NCI-H526 treated with DMSO at 0.1 percent for 48 hours (cell line): ENCODE measurements at regions not wholly inside any gene's neighbourhood (a gene's known extent, or its start where the extent isn't known, plus 50 kb on each side); places are given as distances from the start of the nearest gene placed in this dataset.

Source experiments
- DNase-seq: peaks from one replicate; lab custom pipeline; 2025; lab: John Stamatoyannopoulos, UW

- no peak for DNase-seq
Measured at GRCh38 chr14:84181072-84181471, 1348.9 kb upstream of the FLRT2 start.

GRCh38 chr14:84195514-84195913 lies 1334.4 kb upstream of the FLRT2 start:
- no peak for DNase-seq

DNA sequence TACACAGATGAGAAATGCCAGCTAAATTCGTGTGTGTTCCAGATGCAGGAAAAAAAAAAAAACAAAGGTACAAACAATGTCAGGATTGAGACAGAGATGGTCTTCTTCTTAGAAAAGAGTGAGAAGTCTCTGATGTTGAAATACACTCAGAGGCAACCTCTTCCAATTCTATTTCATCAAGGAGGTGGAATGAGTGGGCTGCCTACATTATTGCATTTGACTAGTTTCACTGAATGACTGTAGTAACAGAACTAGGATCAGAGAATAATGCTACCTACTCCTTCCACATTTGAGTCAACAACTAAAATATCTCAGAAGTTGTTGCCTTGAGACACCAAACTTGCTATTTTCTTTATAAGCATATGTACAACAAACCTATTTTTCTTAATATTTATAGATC lies 1332.2 kb upstream of the FLRT2 start:
- no peak for DNase-seq

GRCh38 chr14:84202486-84202885 lies 1327.5 kb upstream of the FLRT2 start:
- DNase-seq: no peak

- DNase-seq: no peak
Measured at GRCh38 chr14:84203896-84204295, 1326.0 kb upstream of the FLRT2 start.

DNA sequence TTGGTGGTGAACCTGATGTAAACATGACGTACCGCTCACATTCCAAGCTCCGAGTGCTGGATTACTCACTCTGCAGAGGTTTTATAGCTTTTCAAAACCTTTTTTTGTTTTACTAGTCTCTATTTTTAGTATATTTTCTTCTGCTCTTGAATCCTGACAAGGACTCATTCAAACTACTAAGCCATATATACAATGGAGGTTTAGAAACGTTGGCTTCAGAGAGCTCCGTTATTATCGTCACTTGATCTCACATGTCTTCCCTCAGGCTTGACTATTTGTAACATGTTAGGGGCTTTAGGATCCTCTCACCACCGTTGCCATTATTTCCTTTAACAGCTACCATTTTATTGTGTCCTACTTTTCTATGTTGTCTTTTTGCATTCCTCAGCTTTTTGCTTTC lies 1321.5 kb upstream of the FLRT2 start:
- DNase-seq: no peak

- DNase-seq: no peak
Measured at GRCh38 chr14:84209031-84209430, 1320.9 kb upstream of the FLRT2 start.

DNA sequence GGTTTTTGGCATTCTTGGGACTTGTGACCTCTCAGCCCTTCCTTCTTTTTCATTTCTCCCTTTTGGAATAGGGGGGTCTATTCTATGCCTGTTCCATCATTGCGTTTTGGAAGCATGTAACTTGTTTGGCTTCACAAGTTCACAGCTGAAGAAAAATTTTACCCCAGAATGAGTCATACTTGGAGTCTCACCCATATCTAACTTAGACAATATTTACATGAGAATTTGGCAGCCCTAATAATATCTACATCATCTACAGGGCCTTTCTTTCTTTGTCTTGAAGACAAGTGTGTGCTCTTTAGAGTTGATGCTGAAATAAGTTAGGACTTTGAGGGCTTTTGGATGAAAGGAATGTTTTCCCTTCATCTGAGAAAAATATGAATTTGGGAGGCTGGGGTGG lies 1312.9 kb upstream of the FLRT2 start:
- DNase-seq: no peak

GRCh38 chr14:84225268-84225667 lies 1304.7 kb upstream of the FLRT2 start:
- no peak for DNase-seq

GRCh38 chr14:84228702-84229101 lies 1301.2 kb upstream of the FLRT2 start:
- no peak for DNase-seq

DNA sequence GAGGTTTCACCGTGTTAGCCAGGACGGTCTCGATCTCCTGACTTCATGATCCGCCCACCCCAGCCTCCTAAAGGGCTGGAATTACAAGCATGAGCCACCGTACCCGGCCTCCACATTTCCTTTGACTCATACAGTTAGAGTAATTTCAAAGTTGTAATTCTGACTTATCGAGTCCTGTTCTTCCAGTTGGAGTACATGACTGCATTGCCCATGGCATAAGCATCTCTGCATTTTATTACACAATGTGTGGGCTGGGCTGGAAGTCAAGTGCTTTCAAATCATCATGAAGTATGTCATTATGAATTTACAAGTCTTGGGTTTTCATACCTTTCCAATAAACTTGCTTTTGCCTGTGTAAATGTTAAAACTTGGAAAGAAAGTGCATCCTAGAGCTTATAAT lies 1295.7 kb upstream of the FLRT2 start:
- DNase-seq: no peak

DNA sequence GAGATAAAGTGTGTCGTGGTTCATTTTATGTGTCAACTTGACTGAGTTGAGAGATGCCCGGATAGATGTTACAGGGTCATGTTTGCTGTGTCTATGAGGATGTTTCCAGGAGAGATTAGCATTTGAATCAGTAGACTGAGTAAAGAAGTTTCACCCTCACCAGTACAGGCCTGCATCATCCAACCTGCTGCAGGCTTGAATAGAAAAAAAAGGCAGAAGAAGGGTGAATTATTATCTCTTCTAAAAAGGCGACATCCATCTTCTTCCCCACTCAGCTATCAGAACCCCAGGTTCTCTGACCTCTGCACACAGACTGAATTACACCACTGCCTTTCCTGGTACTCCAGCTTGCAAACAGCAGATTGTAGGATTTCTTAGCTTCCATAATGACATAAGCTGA lies 1293.7 kb upstream of the FLRT2 start:
- no peak for DNase-seq

- no peak for DNase-seq
Measured at GRCh38 chr14:84237881-84238280, 1292.1 kb upstream of the FLRT2 start.

DNA sequence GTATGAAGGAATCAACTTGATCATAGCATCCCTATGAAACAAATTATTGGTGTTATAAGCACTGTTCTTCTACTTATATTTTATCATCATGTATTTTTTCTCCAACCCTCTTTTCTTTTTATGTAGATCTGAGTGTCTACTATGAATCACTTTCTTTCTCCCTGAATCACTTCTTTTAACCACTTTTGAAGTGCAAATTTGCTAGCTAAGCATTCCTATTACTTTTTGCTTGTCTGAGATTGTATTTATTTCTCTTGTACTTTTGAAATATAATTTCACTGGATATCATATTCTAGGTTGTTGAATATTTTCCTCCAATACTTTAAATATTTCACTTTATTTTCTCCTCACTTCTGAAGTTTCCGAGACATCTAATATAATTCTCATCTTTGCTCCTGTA lies 1282.3 kb upstream of the FLRT2 start:
- no peak for DNase-seq

GRCh38 chr14:84250893-84251292 lies 1279.1 kb upstream of the FLRT2 start:
- no peak for DNase-seq

DNA sequence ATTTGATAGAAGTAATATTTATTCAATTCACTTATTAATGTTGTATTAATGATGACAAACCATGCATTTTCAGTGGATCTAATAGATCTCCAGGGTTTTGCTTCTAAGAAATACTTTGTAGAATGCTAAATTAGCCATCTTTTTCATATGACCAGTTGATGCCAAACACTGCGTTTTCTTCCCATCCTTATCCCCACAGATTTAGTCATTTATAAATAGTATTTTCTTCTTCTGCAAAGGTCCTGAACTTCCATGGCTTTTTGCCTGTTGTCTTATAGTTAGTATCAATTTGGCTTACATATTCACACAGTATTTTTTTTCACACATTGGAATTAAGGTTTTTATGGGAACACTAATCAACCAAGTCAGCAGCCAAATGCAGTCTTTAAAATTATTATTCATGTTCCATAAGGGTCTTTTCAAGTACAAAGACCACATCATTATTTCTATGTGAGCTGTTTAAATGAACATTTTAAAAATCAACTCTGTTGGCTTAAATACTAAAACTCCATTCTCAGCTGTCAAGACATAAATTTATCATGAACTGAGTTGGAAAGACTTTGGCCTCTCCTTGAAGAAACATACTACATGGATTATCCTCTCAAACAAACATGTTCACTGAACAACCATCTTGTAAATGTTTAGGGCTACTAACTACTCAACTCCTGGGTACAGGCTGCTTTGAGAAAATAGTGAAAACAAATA lies 1278.4 kb upstream of the FLRT2 start:
- no peak for DNase-seq

DNA sequence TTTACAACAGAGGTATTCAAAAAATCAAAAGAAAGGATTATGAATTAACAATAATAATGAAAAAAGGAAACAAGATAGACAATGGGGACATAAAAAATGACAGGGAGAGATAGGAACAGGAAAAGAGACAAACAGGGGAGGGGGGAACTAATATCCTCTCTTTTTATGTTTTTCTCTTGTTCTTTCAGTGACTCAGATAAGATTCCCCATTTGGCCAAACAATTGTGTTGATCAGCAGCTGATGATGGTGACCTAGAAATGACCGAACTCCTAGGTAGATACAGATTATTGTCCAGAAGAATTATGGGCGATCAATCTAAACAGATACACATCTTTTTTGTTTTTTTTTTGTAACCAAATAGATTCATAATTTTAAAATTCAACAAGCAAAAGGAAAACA lies 1277.2 kb upstream of the FLRT2 start:
- DNase-seq: no peak

GRCh38 chr14:84253326-84253725 lies 1276.6 kb upstream of the FLRT2 start:
- no peak for DNase-seq

DNA sequence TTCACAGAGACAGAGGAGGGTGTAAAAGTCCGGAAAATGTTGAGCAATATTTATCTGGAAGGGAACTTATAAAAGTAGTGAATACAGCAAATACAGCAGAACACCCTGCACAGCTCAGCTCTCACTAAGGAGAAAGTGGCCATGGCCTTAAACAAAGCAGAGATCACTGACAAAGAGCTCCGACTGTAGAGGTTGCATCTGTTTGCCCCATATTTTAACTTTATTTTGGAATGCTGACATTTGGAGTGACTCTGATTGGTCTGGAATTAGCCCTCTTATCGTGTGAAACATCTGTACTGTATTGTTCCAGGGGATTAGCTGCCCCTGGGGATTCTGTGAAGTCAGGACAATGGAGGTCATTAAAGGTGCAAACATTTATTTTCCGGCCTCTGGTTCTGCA lies 1275.7 kb upstream of the FLRT2 start:
- no peak for DNase-seq

DNA sequence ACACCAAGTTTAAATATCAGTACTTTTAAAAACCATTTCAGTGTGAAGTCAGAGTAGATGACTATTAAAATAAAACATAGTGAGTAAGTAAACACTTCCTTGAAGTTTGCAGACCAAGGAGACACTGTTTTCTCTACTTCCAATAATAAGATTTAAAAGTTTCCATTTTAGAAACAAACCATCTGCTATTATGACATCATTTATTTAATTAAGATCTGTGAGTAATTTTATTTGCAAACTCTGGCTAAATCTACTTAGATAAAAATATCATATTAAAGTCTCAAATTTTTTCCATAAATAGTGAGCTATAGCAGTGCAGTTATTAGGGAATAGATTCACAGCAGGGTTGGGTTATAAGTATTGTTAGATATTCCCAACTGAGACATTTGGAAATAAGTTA lies 1267.0 kb upstream of the FLRT2 start:
- no peak for DNase-seq

DNA sequence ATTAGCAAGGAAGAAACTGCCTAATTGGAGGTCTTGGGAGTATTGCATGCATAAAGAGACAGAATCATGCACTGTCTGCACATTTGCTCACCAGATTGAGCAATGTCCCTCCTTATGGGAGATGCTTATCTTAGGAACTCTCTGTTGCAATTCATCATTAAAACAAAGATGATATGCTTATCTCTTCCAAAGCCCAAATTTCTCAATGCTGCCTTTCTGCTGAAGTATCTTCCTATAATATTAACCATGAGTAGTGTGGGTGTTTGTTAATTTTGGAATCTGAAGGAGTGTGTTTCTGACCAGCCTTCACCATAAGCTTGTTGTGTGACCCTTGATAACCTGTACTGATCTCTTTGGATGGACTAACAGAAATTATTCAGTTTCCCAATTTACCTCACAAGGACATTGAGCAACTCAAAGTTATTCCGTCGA lies 1257.6 kb upstream of the FLRT2 start:
- DNase-seq: no peak

- DNase-seq: no peak
Measured at GRCh38 chr14:84273181-84273580, 1256.8 kb upstream of the FLRT2 start.

DNA sequence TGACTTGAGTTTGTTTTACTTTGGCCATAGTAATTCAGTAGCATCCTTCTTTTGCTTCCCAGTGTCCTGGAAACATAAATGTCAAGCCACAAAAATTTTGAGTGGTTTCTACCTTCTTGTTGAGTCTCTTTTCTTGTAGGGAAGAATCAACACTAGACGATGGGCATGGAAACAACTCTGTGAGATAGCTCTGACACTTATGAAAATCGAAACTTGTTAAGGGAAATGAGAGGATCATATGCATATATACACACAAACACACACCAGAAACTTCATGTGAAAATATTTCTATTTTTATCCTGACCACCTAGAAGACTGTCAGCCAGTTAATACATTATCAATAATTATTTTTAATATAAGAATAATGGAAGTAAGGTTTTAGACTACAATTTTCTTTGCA lies 1247.3 kb upstream of the FLRT2 start:
- no peak for DNase-seq

DNA sequence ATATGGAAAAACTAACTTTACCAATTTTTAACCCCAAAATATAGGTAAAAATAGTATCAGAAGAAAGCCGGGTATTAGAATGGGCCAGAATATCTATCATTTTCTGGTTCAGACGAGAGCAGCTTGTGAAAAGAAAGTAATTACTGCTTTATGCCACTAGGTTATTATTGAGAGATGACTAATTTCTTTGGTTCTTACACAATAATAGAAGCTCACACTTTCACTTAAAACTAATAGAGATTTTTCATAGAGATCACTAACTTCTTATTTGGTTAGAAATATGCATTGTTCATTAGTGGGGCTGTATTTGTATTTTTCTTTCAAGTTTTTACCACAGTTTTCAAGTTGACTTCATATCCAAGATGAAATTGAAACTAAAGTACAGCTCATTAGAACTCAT lies 1241.2 kb upstream of the FLRT2 start:
- no peak for DNase-seq
